Left ventricle myocardium superior (tissue), 1 donor: ENCODE measurements at regions not wholly inside any gene's neighbourhood (a gene's known extent, or its start where the extent isn't known, plus 50 kb on each side); places are given as distances from the start of the nearest gene placed in this dataset.
A peak's percentile ranks its signal among the peaks of the same experiment; 100 is the strongest.

Experiments used
- ATAC-seq: fragments of 200-7000 bp; cut with Tn5 transposase; one replicate; pipeline ENCODE4 v1.9.1; 2020; ENCODE audit warnings: mild to moderate bottlenecking, moderate library complexity
- DNase-seq: peaks from one replicate; pipeline ENCODE4 v3.0.0-alpha.2; 2020
- intact Hi-C: fragments of 100-400 bp; cut with micrococcal nuclease; formaldehyde crosslinking; loops from one replicate; pipeline ENCODE4 v1.11.0; 2022
- donor health status: DM: no; HTN: yes; CAD: no; lungs with severe emphysema.

GRCh38 chr2:191738003-191738402 is 60.1 kb downstream of the NABP1 start:
- intact Hi-C loops: no loop called here
- DNase-seq (no peak), ATAC-seq (no peak)

DNA sequence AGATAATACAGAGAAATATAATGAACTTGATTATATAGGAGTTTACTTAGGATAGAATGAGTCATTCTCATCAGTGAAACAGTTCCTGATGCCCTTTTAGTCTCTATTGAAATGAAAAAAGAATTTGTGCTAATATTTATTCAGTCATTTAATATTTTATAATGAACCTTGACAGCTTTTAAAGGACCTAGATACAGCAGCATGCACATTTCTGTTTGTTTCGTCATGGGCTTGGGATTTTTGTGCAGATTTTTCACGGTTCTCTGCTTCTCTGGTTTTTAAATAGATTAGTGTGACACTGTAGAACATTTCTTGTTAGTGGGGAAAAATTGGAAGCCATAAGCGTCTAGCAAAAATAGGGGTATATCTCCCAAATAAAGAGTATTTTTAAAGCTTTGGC is 60.7 kb downstream of the NABP1 start:
- DNase-seq (no peak), ATAC-seq (no peak)
- intact Hi-C loops: no loop called here

DNA sequence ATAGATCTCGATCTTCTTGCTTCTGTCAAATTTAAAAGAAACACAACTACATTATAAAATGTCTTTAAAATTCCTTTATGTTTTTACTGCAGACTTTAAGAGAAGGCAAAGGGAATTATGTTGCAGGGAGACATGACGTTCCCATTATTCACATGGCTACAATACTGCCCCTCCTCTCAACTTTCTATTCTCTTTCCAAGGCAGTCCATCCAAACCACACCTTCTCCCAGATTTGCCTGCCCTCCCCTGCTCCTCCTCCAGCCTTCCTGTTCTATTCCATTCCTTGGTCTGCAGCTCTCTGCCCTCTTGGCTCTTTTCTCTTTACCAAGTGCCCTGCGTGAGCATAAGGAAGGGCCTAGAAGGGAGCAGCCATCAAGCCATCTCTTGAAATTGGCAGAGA is 61.3 kb downstream of the NABP1 start:
- ATAC-seq (no peak), DNase-seq (no peak)
- intact Hi-C loops: no loop called here

- intact Hi-C loops: no loop called here
- ATAC-seq (no peak), DNase-seq (no peak)
These were observed 62.1 kb downstream of the NABP1 start for GRCh38 chr2:191740016-191740419.

GRCh38 chr2:191740759-191741158 is 62.8 kb downstream of the NABP1 start:
- intact Hi-C loops: no loop called here
- no peak for ATAC-seq

DNA sequence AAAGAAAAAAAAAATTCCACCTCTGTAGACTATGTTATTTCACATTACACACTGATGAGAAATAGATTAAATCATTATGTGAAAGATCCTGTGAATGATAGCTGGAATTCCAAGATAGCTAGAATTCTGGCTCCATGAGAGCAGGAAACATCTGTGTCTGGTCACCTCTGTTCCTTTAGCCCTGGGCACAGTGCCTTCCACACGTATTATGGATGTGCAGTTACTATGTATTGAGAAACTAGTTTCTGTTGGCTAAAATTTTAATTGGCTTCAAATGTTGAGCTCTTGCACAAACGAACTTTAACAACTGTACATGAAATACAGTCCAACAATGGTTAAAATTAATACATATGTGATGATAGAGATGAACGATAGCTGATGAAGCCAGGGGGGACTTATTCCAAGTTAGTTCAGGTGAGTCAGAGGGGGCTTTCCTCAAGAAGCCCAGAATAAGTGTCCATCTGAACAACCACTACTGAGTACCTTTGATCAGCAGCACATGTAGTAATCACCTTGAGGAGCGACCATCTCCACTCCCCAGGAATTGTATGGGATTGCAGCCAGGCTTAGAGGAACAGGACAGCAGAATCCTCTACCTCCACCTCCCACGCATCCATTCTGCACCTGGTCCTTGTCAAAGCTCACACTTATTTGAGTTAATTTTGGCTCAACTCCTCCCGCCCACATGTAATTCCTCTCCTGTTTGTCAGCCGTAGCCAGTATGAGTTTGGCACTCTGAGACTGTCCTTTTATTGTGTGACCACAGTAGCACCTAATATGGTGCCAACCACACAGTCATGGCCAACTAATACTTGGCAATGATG is 68.6 kb downstream of the NABP1 start:
- no peak for ATAC-seq
- intact Hi-C loops: no loop called here
- DNase-seq: no peak

More at GRCh38 chr2:191740759-191741158, 62.8 kb downstream of the NABP1 start:
- DNase-seq: no peak

GRCh38 chr2:191747170-191747530 is 69.2 kb downstream of the NABP1 start:
- DNase-seq (no peak), ATAC-seq (no peak)
- intact Hi-C loops: no loop called here

GRCh38 chr2:191748059-191748461 is 70.1 kb downstream of the NABP1 start:
- DNase-seq: no peak
- ATAC-seq: no peak
- intact Hi-C loops: no loop called here

GRCh38 chr2:191748528-191749180 is 70.7 kb downstream of the NABP1 start:
- intact Hi-C loops: no loop called here

DNA sequence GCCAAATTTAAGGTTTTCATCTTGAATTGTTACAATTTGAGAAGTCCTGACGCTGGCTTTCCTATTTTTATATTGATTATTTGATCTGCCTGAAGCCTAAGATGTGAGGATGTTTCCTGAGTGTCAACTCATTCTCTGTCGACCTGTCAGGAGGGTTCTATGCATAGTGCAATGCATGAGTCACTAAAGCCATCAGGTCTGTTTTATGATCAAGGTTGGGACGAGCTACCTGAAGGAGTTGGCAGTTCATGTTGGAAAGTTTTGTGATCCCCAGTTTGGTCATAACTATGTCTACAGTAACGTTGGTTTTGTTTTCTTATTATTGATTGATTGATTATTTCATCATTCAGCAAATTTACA is 71.2 kb downstream of the NABP1 start:
- intact Hi-C loops: no loop called here
- ATAC-seq (no peak), DNase-seq (no peak)

More at GRCh38 chr2:191748528-191749180, 70.7 kb downstream of the NABP1 start:
- DNase-seq: no peak
- ATAC-seq: no peak

GRCh38 chr2:191754103-191754502 is 76.2 kb downstream of the NABP1 start:
- DNase-seq (no peak), ATAC-seq (no peak)
- intact Hi-C loops: no loop called here

GRCh38 chr2:191756761-191757160 is 78.8 kb downstream of the NABP1 start:
- ATAC-seq (no peak), DNase-seq (no peak)
- intact Hi-C loops: no loop called here

GRCh38 chr2:191757208-191757607 is 79.3 kb downstream of the NABP1 start:
- ATAC-seq (no peak), DNase-seq (no peak)
- intact Hi-C loops: no loop called here

GRCh38 chr2:191758518-191759507 is 80.9 kb downstream of the NABP1 start:
- ATAC-seq (peak; percentile 50), DNase-seq (peak; percentile 22)
- intact Hi-C loops: no loop called here

DNA sequence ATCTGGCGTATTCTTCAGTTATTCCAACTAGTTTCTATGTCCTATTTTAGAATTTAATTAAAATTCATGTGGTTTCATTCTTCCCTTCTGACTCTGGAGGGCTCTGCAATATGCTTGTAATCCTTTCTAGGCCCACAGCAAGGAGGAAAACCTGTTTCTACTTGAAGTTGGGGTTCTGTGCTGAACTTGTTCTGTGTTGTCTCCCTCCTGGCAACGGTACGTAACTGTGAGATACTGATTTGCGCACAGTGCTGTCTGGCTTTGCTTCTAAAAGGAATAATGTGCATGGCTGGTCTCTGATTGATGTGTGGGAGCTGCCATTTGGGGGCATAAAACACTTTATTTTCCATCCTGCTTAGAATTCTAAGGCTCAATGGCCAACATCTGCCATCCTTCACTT is 81.7 kb downstream of the NABP1 start:
- intact Hi-C loops: no loop called here
- ATAC-seq (no peak), DNase-seq (no peak)

DNA sequence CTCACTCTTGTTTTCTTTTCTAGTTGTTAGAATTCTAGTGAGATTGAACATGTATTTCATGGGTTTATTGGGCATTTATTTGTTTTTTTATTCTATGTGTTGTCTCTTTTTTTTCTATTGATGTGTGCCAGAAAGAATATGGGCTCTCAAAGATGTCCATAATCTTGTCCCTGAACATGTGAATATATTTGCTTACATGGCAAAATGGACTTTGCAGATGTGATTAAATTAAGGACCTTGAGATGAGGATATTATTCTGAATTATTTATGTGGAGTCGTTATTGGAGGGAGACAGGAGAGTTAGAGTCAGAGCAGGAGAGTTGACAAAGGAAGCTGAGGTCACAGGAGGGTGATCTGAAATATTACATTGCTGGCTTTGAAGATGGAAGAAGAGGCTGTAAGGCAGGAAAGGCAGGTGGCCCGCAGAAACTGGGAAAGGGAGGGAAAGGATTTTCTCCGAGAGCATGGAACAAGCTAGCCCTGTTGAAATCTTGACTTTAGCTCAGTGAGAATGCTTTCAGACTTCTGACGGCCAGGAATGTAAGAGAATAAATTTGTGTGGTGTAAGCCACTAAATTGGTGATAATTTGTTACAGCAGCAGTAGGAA is 82.8 kb downstream of the NABP1 start:
- DNase-seq (no peak), ATAC-seq (no peak)
- intact Hi-C loops: no loop called here

GRCh38 chr2:191773136-191773535 is 73.8 kb downstream of the CAVIN2 start:
- no peak for DNase-seq
- intact Hi-C loops: no loop called here

DNA sequence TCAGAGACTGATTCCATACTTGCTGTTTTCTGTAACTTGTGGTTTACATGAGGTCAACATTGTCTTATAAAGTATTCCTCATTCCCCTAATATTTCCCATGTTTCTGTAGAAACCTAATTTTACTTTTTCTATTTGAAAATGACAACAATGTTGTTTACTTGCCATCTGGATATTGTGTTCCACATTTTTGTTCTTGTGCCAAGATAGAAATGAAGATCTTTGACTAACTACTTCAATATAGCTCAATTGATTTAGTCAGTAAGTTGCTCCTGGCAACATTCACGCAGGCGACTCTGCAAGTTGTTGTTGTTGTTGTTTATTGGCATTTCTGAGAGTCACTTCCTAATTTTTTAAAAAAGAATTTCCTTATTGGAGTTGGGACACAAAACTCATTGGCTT is 69.5 kb downstream of the CAVIN2 start:
- DNase-seq (no peak), ATAC-seq (no peak)
- intact Hi-C loops: no loop called here

More at GRCh38 chr2:191773136-191773535, 73.8 kb downstream of the CAVIN2 start:
- no peak for ATAC-seq

- intact Hi-C loops: no loop called here
- no peak for DNase-seq
These were observed 68.8 kb downstream of the CAVIN2 start for GRCh38 chr2:191778041-191778440.

More at GRCh38 chr2:191778041-191778440, 68.8 kb downstream of the CAVIN2 start:
- ATAC-seq: no peak
